ENCODE measurements at regions not wholly inside any gene's neighbourhood (a gene's known extent, or its start where the extent isn't known, plus 50 kb on each side); places are given as distances from the start of the nearest gene placed in this dataset.

DNA sequence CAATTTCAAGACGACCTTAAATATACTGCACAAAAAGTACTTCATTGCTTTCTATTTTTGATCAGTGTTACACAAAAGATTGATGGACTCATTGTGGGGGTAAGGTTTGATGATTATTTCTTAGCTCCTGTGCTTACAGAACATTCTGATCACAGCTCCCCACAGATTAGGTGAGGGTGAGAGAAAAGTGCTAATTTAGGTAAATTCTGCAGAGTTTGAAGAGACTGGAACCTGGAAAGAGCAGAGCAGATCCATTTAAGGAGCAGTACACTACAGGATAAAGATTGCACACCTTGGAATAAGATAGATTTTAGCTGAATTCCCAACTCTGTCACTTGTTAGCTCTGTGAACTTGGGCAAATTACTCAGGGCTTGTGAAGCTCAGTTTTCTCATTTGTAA, 291.9 kb upstream of the CDH7 start (continued):
- TF ChIP-seq OVOL2 (CRISPR knock-in tag; IDR thresholded peaks at IDR 0.05; ENCODE audit: borderline replicate concordance) (no peak), IRF2 (CRISPR knock-in tag; IDR thresholded peaks at IDR 0.05; ENCODE audit: borderline replicate concordance, low read depth) (no peak)
- TF ChIP-seq, protein P1, sequence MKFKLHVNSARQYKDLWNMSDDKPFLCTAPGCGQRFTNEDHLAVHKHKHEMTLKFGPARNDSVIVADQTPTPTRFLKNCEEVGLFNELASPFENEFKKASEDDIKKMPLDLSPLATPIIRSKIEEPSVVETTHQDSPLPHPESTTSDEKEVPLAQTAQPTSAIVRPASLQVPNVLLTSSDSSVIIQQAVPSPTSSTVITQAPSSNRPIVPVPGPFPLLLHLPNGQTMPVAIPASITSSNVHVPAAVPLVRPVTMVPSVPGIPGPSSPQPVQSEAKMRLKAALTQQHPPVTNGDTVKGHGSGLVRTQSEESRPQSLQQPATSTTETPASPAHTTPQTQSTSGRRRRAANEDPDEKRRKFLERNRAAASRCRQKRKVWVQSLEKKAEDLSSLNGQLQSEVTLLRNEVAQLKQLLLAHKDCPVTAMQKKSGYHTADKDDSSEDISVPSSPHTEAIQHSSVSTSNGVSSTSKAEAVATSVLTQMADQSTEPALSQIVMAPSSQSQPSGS (CRISPR knock-in tag; IDR thresholded peaks at IDR 0.05; ENCODE audit: borderline replicate concordance, low read depth): no peak
- TF ChIP-seq, protein P2, sequence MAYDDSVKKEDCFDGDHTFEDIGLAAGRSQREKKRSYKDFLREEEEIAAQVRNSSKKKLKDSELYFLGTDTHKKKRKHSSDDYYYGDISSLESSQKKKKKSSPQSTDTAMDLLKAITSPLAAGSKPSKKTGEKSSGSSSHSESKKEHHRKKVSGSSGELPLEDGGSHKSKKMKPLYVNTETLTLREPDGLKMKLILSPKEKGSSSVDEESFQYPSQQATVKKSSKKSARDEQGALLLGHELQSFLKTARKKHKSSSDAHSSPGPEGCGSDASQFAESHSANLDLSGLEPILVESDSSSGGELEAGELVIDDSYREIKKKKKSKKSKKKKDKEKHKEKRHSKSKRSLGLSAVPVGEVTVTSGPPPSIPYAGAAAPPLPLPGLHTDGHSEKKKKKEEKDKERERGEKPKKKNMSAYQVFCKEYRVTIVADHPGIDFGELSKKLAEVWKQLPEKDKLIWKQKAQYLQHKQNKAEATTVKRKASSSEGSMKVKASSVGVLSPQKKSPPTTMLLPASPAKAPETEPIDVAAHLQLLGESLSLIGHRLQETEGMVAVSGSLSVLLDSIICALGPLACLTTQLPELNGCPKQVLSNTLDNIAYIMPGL (CRISPR knock-in tag; IDR thresholded peaks at IDR 0.05): no peak
- TF ChIP-seq, protein P3, sequence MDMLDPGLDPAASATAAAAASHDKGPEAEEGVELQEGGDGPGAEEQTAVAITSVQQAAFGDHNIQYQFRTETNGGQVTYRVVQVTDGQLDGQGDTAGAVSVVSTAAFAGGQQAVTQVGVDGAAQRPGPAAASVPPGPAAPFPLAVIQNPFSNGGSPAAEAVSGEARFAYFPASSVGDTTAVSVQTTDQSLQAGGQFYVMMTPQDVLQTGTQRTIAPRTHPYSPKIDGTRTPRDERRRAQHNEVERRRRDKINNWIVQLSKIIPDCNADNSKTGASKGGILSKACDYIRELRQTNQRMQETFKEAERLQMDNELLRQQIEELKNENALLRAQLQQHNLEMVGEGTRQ (CRISPR knock-in tag; IDR thresholded peaks at IDR 0.05): no peak

DNA sequence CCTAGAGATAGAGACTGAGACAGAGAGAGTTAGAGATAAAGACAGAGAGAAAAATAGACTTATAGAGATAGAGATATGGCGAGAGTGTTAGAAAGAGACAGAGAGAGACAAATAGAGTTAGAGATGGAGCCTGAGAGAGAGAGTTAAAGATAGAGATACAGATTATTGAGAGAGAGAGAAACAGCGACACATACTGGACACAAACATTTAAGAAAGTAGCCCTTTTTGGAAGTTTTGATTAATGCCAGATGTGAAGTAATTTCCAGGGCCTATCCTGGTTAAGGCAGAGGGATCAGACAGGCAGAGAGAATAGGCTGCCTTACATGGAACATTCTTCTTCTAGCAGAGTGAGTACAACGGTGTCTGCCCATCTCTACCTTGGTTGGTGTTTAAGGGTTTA, 311.6 kb upstream of the CDH7 start:
- peak; percentile 28 for ATAC-seq
- Mint-ChIP-seq H3K4me3 (no peak overlapping the region), H3K36me3 (0 out of 2 replicates have a peak, but pooled peaks cover 2% of the 10 kb centered on the region), H3K9me3 (peaks cover 11% of the 10 kb centered on the region), H3K4me1 (0 out of 2 replicates have a peak, but pooled peaks cover 2% of the 10 kb centered on the region), H3K27me3 (ENCODE audit: low read depth) (no peaks in the 10 kb centered on the region), H3K27ac (no peak overlapping the region)
- ChIA-PET CTCF (interaction anchor here (1.1 kb wide), 1 partner anchor 182 kb away, joined by 3 read pairs; no protein-coding TSS in a partner anchor), POLR2A (no interaction called here)
- no peak for DNase-seq (ENCODE audit: low spot score)
- no peak for TF ChIP-seq CREB1 (CRISPR knock-in tag; IDR thresholded peaks at IDR 0.05)
- no peak for TF ChIP-seq NFATC4 (CRISPR knock-in tag; IDR thresholded peaks at IDR 0.05)
- TF ChIP-seq ZNF671 (CRISPR knock-in tag; IDR thresholded peaks at IDR 0.05): no peak
- no peak for TF ChIP-seq IRF2 (CRISPR knock-in tag; IDR thresholded peaks at IDR 0.05; ENCODE audit: borderline replicate concordance, low read depth)
- TF ChIP-seq GTF2I (CRISPR knock-in tag; conservative IDR thresholded peaks at IDR 0.05): no peak
- TF ChIP-seq TEAD1 (CRISPR knock-in tag; IDR thresholded peaks at IDR 0.05): no peak
- TF ChIP-seq NR3C1 (CRISPR knock-in tag; conservative IDR thresholded peaks at IDR 0.05; ENCODE audit: low read depth): no peak
- TF ChIP-seq, protein P1 (CRISPR knock-in tag; IDR thresholded peaks at IDR 0.05; ENCODE audit: borderline replicate concordance, low read depth): no peak
- TF ChIP-seq ZNF121 (CRISPR knock-in tag; IDR thresholded peaks at IDR 0.05): no peak
- no peak for TF ChIP-seq ATF1 (CRISPR knock-in tag; IDR thresholded peaks at IDR 0.05)
- TF ChIP-seq, protein P4, sequence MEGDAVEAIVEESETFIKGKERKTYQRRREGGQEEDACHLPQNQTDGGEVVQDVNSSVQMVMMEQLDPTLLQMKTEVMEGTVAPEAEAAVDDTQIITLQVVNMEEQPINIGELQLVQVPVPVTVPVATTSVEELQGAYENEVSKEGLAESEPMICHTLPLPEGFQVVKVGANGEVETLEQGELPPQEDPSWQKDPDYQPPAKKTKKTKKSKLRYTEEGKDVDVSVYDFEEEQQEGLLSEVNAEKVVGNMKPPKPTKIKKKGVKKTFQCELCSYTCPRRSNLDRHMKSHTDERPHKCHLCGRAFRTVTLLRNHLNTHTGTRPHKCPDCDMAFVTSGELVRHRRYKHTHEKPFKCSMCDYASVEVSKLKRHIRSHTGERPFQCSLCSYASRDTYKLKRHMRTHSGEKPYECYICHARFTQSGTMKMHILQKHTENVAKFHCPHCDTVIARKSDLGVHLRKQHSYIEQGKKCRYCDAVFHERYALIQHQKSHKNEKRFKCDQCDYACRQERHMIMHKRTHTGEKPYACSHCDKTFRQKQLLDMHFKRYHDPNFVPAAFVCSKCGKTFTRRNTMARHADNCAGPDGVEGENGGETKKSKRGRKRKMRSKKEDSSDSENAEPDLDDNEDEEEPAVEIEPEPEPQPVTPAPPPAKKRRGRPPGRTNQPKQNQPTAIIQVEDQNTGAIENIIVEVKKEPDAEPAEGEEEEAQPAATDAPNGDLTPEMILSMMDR (IDR thresholded peaks at IDR 0.05): no peak
- TF ChIP-seq, protein P5, sequence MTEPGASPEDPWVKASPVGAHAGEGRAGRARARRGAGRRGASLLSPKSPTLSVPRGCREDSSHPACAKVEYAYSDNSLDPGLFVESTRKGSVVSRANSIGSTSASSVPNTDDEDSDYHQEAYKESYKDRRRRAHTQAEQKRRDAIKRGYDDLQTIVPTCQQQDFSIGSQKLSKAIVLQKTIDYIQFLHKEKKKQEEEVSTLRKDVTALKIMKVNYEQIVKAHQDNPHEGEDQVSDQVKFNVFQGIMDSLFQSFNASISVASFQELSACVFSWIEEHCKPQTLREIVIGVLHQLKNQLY (CRISPR knock-in tag; IDR thresholded peaks at IDR 0.05): no peak
- TF ChIP-seq, protein P6, sequence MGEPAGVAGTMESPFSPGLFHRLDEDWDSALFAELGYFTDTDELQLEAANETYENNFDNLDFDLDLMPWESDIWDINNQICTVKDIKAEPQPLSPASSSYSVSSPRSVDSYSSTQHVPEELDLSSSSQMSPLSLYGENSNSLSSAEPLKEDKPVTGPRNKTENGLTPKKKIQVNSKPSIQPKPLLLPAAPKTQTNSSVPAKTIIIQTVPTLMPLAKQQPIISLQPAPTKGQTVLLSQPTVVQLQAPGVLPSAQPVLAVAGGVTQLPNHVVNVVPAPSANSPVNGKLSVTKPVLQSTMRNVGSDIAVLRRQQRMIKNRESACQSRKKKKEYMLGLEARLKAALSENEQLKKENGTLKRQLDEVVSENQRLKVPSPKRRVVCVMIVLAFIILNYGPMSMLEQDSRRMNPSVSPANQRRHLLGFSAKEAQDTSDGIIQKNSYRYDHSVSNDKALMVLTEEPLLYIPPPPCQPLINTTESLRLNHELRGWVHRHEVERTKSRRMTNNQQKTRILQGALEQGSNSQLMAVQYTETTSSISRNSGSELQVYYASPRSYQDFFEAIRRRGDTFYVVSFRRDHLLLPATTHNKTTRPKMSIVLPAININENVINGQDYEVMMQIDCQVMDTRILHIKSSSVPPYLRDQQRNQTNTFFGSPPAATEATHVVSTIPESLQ (CRISPR knock-in tag; IDR thresholded peaks at IDR 0.05): no peak
- TF ChIP-seq SOX15 (CRISPR knock-in tag; IDR thresholded peaks at IDR 0.05): no peak
